Neural cell (in vitro differentiated cells): ENCODE measurements at regions not wholly inside any gene's neighbourhood (a gene's known extent, or its start where the extent isn't known, plus 50 kb on each side); places are given as distances from the start of the nearest gene placed in this dataset.

Source experiments
- H2AFZ ChIP-seq: fragments of 200-600, 300-800 bp; sonication (generic), shearing (Covaris generic); 2 replicates; pipeline ENCODE4 v1.6.0; 2014; ENCODE audit warnings: low read depth, mild to moderate bottlenecking, antibody characterized with exemption, low read length, moderate library complexity
- H3F3A ChIP-seq: fragments of 200-600 bp; shearing (Covaris generic); 2 replicates; pipeline ENCODE4 v1.6.1; 2016; ENCODE audit warnings: mild to moderate bottlenecking, moderate library complexity, mixed read lengths, antibody characterized with exemption, low read length; ENCODE audit not compliant: insufficient read depth, poor library complexity, severe bottlenecking
- H3K27ac ChIP-seq: fragments of 200-600, 300-800 bp; sonication (generic), shearing (Covaris generic); 2 replicates; pipeline ENCODE4 v1.5.1; 2014; ENCODE audit warnings: mild to moderate bottlenecking, low read length, moderate library complexity
- H3K27me3 ChIP-seq: fragments of 300-800, 200-600 bp; sonication (generic), shearing (Covaris generic); 2 replicates; pipeline ENCODE4 v1.6.0; 2014; ENCODE audit warnings: mild to moderate bottlenecking, low read depth, low read length, moderate library complexity; ENCODE audit not compliant: insufficient read depth
- H3K36me3 ChIP-seq: fragments of 300-800, 200-600 bp; sonication (generic), shearing (Covaris generic); 2 replicates; pipeline ENCODE4 v1.5.1; 2014; ENCODE audit warnings: mild to moderate bottlenecking, antibody characterized with exemption, low read length, moderate library complexity; ENCODE audit not compliant: insufficient read depth
- H3K4me2 ChIP-seq: fragments of 300-800, 200-600 bp; sonication (generic), shearing (Covaris generic); 2 replicates; pipeline ENCODE4 v1.6.0; 2014; ENCODE audit warnings: mild to moderate bottlenecking, low read length
- H3K4me3 ChIP-seq: fragments of 300-800, 200-600 bp; sonication (generic), shearing (Covaris generic); 2 replicates; pipeline ENCODE4 v1.5.1; 2014; ENCODE audit warnings: mild to moderate bottlenecking, low read length, moderate library complexity
- H3K79me2 ChIP-seq: fragments of 200-600 bp; shearing (Covaris generic); replicated peaks from 2 replicates; pipeline ENCODE4 v1.6.0; 2014; ENCODE audit warnings: mild to moderate bottlenecking, low read length, moderate library complexity; ENCODE audit not compliant: insufficient read depth
- H3K9ac ChIP-seq: fragments of 300-800, 200-600 bp; sonication (generic), shearing (Covaris generic); 2 replicates; pipeline ENCODE4 v1.6.1; 2016; ENCODE audit warnings: mild to moderate bottlenecking, low read length, mixed read lengths
- H3K9me2 ChIP-seq: fragments of 200-600 bp; shearing (Covaris generic); 2 replicates; pipeline ENCODE4 v1.6.1; 2016; ENCODE audit warnings: mild to moderate bottlenecking, low read length, mixed read lengths; ENCODE audit not compliant: insufficient read depth
- H3K9me3 ChIP-seq: fragments of 200-600, 300-800 bp; sonication (generic), shearing (Covaris generic); 2 replicates; pipeline ENCODE4 v1.6.1; 2016; ENCODE audit warnings: mild to moderate bottlenecking, mixed run types, low read length, moderate library complexity, mixed read lengths
- H4K20me1 ChIP-seq: fragments of 200-600 bp; shearing (Covaris generic); 2 replicates; pipeline ENCODE4 v1.6.1; 2016; ENCODE audit warnings: mild to moderate bottlenecking, mixed run types; ENCODE audit not compliant: insufficient read depth
- CTCF ChIP-seq: fragments of 450-650 bp; IDR thresholded peaks from 2 replicates; pipeline ENCODE4 v1.5.1; 2014; ENCODE audit warnings: antibody characterized with exemption, mild to moderate bottlenecking, moderate library complexity; ENCODE audit not compliant: poor library complexity, severe bottlenecking
- EP300 ChIP-seq: fragments of 450-650 bp; conservative IDR thresholded peaks from 2 replicates; pipeline ENCODE4 v1.6.1; 2014; ENCODE audit warnings: antibody characterized with exemption, mild to moderate bottlenecking, moderate library complexity; ENCODE audit not compliant: poor library complexity, severe bottlenecking
- EZH2 ChIP-seq: fragments of 200-600, 300-800 bp; shearing (Covaris generic), sonication (generic); IDR thresholded peaks from 2 replicates; pipeline ENCODE4 v1.6.1; 2014; ENCODE audit warnings: antibody characterized with exemption, low read length, borderline replicate concordance, mild to moderate bottlenecking; ENCODE audit not compliant: insufficient read depth, poor library complexity, severe bottlenecking
- MXI1 ChIP-seq: fragments of 450-650 bp; conservative IDR thresholded peaks from 2 replicates; pipeline ENCODE4 v1.6.1; 2014; ENCODE audit warnings: antibody characterized with exemption, mild to moderate bottlenecking; ENCODE audit not compliant: poor library complexity, severe bottlenecking
- POLR2AphosphoS5 ChIP-seq: IDR thresholded peaks from 2 replicates; pipeline ENCODE4 v1.6.1; 2012
- RAD21 ChIP-seq: fragments of 450-650 bp; conservative IDR thresholded peaks from 2 replicates; pipeline ENCODE4 v1.6.1; 2014; ENCODE audit warnings: antibody characterized with exemption, mild to moderate bottlenecking, moderate library complexity
- REST ChIP-seq: IDR thresholded peaks from 2 replicates; pipeline ENCODE4 v1.6.1; 2012; ENCODE audit warnings: borderline replicate concordance
- SMC3 ChIP-seq: fragments of 450-650 bp; conservative IDR thresholded peaks from 2 replicates; pipeline ENCODE4 v1.6.1; 2014; ENCODE audit warnings: antibody characterized with exemption, mild to moderate bottlenecking, moderate library complexity; ENCODE audit not compliant: poor library complexity
- TAF1 ChIP-seq: IDR thresholded peaks from 2 replicates; pipeline ENCODE4 v1.6.1; 2012; ENCODE audit warnings: low read depth

DNA sequence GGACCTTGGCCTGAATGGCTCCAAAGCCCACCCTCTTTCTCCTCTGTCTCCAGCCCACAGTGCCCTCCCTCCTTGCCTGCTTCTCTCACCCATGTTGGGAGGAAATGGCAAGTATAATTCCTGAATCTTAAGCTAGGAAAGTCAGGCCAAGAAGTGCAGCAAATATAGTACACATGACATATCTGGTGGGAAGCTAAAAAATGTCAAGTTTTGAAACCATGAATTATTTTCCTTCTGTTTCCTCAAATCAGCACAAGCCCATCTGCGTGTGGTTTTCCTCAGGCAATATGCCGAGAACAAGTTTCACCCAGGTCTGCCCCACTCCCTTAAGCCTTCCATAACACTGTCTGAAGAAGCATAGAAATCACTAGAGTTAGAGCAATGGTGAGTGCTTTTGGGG lies 502.8 kb upstream of the CDH11 start:
- Histone ChIP-seq H3K9ac (no peak overlapping the region), H3K9me2 (no peaks in the 10 kb centered on the region), H3K36me3 (no peaks in the 10 kb centered on the region), H2AFZ (no peak overlapping the region), H3K79me2 (no peaks in the 10 kb centered on the region), H3K9me3 (peaks cover 3% of the 10 kb centered on the region), H3K27me3 (no peaks in the 10 kb centered on the region), H4K20me1 (no peaks in the 10 kb centered on the region), H3K27ac (no peak overlapping the region), H3K4me3 (no peak overlapping the region), H3K4me2 (no peak overlapping the region), H3F3A (no peaks in the 10 kb centered on the region)
- TF ChIP-seq RAD21, result no peak
- no peak for TF ChIP-seq REST
- TF ChIP-seq SMC3, result no peak
- no peak for TF ChIP-seq EZH2
- TF ChIP-seq POLR2AphosphoS5, result no peak
- TF ChIP-seq MXI1, result no peak
- no peak for TF ChIP-seq EP300
- no peak for TF ChIP-seq CTCF
- TF ChIP-seq TAF1, result no peak

DNA sequence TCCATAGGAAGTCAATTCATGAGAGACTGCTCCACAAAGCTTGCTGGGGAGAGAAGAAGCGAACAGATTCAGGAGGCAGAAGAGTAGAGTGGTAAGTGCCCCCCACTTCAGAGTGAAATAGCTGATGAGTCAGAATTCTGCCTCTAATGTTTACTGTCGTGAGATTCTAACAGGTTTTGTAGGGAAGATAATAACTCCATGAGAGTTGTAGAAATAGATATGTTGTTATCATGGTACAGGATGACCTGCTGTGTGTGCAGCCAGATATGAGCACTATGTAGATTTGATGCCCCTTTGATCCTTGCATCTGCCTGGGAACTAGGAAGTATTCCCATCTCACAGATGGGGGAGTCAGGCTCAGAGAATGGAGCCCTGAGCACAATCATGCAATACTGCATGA lies 502.4 kb upstream of the CDH11 start:
- no peak overlapping the region for H3K4me2 ChIP-seq
- H3K27me3 ChIP-seq, result no peaks in the 10 kb centered on the region
- no peaks in the 10 kb centered on the region for H4K20me1 ChIP-seq
- H3K9me2 ChIP-seq, result no peaks in the 10 kb centered on the region
- no peak overlapping the region for H2AFZ ChIP-seq
- no peak for TF ChIP-seq EP300
- TF ChIP-seq SMC3, result no peak
- TF ChIP-seq RAD21, result no peak
- TF ChIP-seq MXI1, result no peak
- no peak for TF ChIP-seq EZH2
- TF ChIP-seq REST, result no peak
- TF ChIP-seq TAF1, result no peak
- no peak for TF ChIP-seq POLR2AphosphoS5
- no peak for TF ChIP-seq CTCF
- no peak overlapping the region for H3K9ac ChIP-seq
- H3K79me2 ChIP-seq, result no peaks in the 10 kb centered on the region
- peaks cover 3% of the 10 kb centered on the region for H3K9me3 ChIP-seq
- no peak overlapping the region for H3K4me3 ChIP-seq
- no peak overlapping the region for H3K27ac ChIP-seq
- no peaks in the 10 kb centered on the region for H3K36me3 ChIP-seq
- H3F3A ChIP-seq, result no peaks in the 10 kb centered on the region
